HL-60 (cell line): ENCODE measurements at regions not wholly inside any gene's neighbourhood (a gene's known extent, or its start where the extent isn't known, plus 50 kb on each side); places are given as distances from the start of the nearest gene placed in this dataset.

Experiments used
- DNase-seq, 2 experiments: peaks; one replicate each; pipeline ENCODE4 v3.0.0-alpha.2; 2010 to 2020; ENCODE audit warnings: low read depth in 1 of 2, low spot score in 1 of 2
- H3K27ac ChIP-seq: fragments of 250-450 bp; sonication (Bioruptor Pico); replicated peaks from 2 replicates; pipeline ENCODE4 v1.5.1; 2020; ENCODE audit warnings: mild to moderate bottlenecking, moderate library complexity
- H3K27me3 ChIP-seq: fragments of 250-450 bp; sonication (Bioruptor Pico); 2 replicates; pipeline ENCODE4 v1.5.1; 2021; ENCODE audit warnings: mild to moderate bottlenecking, moderate library complexity; ENCODE audit not compliant: insufficient read depth, poor library complexity, severe bottlenecking
- H3K4me3 ChIP-seq: replicated peaks from 2 replicates; pipeline ENCODE4 v1.5.1; 2011; ENCODE audit warnings: mild to moderate bottlenecking, control low read depth, low read length; ENCODE audit not compliant: insufficient read depth
- GABPA ChIP-seq: IDR thresholded peaks from 2 replicates; pipeline ENCODE4 v1.6.1; 2012; ENCODE audit warnings: low read depth
- POLR2AphosphoS5 ChIP-seq: IDR thresholded peaks from 2 replicates; pipeline ENCODE4 v1.6.1; 2012; ENCODE audit warnings: low read depth
- SPI1 ChIP-seq: IDR thresholded peaks from 2 replicates; pipeline ENCODE4 v1.6.1; 2012; ENCODE audit warnings: low read depth, mild to moderate bottlenecking, borderline replicate concordance
- TF ChIP-seq, protein P1 (sequence below): IDR thresholded peaks from one replicate; pipeline ENCODE4 v1.5.1; 2011; ENCODE audit warnings: low read length, control low read depth, inconsistent platforms; ENCODE audit not compliant: insufficient read depth
- TF ChIP-seq, protein P2 (sequence below): IDR thresholded peaks from 2 replicates; pipeline ENCODE4 v1.6.1; 2012; ENCODE audit warnings: low read depth; ENCODE audit not compliant: insufficient replicate concordance

DNA sequence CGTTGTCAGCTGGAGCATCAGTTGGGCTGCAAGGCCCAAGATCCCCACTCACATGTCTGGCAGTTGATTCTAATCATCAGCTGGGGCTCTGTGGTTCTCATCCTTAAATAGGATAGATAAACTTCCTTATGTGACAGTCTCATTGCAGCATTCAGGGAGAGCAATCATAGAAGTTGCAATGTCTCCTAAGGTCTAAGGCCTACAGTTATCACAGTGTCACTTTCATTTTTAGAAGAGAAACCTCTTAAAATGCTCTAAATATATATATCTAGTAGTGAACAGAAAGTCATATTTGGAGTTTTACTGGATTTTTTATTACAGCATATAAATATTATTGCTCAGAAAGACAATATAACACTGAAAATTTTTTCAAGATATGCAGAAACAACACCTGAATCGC lies 226.0 kb upstream of the PPP1R2C start:
- TF ChIP-seq SPI1 (no peak), GABPA (no peak), POLR2AphosphoS5 (no peak)
- TF ChIP-seq, protein P1, sequence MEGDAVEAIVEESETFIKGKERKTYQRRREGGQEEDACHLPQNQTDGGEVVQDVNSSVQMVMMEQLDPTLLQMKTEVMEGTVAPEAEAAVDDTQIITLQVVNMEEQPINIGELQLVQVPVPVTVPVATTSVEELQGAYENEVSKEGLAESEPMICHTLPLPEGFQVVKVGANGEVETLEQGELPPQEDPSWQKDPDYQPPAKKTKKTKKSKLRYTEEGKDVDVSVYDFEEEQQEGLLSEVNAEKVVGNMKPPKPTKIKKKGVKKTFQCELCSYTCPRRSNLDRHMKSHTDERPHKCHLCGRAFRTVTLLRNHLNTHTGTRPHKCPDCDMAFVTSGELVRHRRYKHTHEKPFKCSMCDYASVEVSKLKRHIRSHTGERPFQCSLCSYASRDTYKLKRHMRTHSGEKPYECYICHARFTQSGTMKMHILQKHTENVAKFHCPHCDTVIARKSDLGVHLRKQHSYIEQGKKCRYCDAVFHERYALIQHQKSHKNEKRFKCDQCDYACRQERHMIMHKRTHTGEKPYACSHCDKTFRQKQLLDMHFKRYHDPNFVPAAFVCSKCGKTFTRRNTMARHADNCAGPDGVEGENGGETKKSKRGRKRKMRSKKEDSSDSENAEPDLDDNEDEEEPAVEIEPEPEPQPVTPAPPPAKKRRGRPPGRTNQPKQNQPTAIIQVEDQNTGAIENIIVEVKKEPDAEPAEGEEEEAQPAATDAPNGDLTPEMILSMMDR: no peak
- TF ChIP-seq, protein P2, sequence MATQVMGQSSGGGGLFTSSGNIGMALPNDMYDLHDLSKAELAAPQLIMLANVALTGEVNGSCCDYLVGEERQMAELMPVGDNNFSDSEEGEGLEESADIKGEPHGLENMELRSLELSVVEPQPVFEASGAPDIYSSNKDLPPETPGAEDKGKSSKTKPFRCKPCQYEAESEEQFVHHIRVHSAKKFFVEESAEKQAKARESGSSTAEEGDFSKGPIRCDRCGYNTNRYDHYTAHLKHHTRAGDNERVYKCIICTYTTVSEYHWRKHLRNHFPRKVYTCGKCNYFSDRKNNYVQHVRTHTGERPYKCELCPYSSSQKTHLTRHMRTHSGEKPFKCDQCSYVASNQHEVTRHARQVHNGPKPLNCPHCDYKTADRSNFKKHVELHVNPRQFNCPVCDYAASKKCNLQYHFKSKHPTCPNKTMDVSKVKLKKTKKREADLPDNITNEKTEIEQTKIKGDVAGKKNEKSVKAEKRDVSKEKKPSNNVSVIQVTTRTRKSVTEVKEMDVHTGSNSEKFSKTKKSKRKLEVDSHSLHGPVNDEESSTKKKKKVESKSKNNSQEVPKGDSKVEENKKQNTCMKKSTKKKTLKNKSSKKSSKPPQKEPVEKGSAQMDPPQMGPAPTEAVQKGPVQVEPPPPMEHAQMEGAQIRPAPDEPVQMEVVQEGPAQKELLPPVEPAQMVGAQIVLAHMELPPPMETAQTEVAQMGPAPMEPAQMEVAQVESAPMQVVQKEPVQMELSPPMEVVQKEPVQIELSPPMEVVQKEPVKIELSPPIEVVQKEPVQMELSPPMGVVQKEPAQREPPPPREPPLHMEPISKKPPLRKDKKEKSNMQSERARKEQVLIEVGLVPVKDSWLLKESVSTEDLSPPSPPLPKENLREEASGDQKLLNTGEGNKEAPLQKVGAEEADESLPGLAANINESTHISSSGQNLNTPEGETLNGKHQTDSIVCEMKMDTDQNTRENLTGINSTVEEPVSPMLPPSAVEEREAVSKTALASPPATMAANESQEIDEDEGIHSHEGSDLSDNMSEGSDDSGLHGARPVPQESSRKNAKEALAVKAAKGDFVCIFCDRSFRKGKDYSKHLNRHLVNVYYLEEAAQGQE: no peak
- no peak for DNase-seq
- H3K27ac ChIP-seq: no peak overlapping the region
- H3K27me3 ChIP-seq: no peaks in the 10 kb centered on the region
- H3K4me3 ChIP-seq: no peak overlapping the region

DNA sequence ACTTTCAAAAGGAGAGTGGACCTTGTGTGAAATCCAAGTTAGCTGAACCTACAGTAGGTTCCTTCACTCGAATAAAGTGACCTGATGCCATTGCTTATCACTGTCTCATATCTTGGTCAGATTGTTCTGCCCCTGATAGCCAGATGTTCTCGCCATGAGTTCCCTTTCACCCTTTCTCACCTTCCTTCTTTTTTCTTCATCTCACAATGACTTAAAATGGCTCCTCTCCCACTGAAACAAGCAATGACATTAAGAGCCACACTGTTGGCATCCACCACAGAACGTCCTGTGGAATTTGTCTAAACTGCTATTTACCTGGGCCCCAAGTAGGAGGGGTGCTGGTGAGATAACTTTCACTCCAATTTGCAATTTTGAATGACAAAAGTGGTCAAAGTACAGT lies 227.6 kb upstream of the PPP1R2C start:
- TF ChIP-seq, protein P2: no peak
- TF ChIP-seq, protein P1: no peak
- no peak for TF ChIP-seq POLR2AphosphoS5
- no peak for TF ChIP-seq GABPA
- no peak for TF ChIP-seq SPI1
- DNase-seq: no peak
- H3K27ac ChIP-seq: no peak overlapping the region

DNA sequence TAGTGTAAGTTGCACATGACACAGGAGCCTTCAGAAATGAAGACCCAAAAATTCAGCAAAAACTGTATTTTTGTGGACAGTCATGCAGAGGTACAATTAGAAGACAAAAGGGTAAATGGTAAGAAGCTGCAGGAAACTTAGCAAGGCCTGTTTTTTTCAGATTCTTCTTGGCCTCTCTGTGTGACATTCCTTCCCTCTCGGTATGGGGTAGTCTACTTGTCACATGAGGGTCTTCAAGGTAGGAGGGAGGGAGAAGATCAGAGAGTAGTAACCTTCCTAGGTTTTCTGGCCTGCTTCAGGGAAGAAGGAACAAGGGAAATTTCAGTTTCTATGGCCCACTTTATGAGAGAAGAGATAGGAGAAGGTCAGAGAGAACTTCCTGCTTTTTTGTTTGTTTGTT lies 230.4 kb upstream of the PPP1R2C start:
- no peaks in the 10 kb centered on the region for H3K27me3 ChIP-seq
- TF ChIP-seq GABPA (no peak), POLR2AphosphoS5 (no peak), SPI1 (no peak)
- TF ChIP-seq, protein P1: no peak
- TF ChIP-seq, protein P2: no peak
- DNase-seq: no peak
- no peak overlapping the region for H3K27ac ChIP-seq
- H3K4me3 ChIP-seq: no peak overlapping the region

More for the DNA sequence above, 227.6 kb upstream of the PPP1R2C start:
- Histone ChIP-seq H3K27me3 (no peaks in the 10 kb centered on the region), H3K4me3 (no peak overlapping the region)
